ENCODE measurements at regions not wholly inside any gene's neighbourhood (a gene's known extent, or its start where the extent isn't known, plus 50 kb on each side); places are given as distances from the start of the nearest gene placed in this dataset.

- no peaks in the 10 kb centered on the region for H4K20me1 ChIP-seq (ENCODE audit: control insufficient read depth, extremely low read depth, insufficient read depth, low read length)
- no peak overlapping the region for H3K4me2 ChIP-seq (ENCODE audit: control insufficient read depth, extremely low read depth, insufficient read depth, low read depth, low read length)
These were observed 57.2 kb upstream of the CACNA2D3 start for GRCh38 chr3:54065140-54065539.

DNA sequence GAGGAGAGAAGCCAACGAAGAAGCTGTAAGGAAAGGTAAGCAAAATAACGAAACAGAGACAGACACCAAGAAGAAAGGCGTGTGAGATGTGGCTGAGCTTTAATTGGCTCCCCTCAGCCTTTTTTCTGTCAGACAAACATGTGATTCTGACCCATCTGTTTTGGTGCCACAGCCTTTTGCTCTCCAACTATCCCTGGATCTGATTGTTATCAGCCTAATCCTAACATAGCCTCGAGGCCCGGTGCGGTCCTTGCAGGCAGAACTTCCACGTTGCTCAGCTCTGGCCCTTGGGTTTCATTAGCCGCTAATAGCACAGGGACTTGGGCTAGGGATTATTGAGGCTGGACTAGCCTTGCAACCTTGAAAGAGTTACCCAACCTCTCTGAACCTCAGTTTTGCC, 57.9 kb upstream of the CACNA2D3 start:
- peaks cover 32% of the 10 kb centered on the region for H3K4me1 ChIP-seq (ENCODE audit: control insufficient read depth, extremely low read depth, insufficient read depth, low read length)
- no peak for FAIRE-seq

More at GRCh38 chr3:54065140-54065539, 57.2 kb upstream of the CACNA2D3 start:
- Histone ChIP-seq H2AFZ (ENCODE audit: control insufficient read depth, low read length) (no peak overlapping the region), H3K4me3 (ENCODE audit: control insufficient read depth in 2 of 3, extremely low read depth in 1 of 3, insufficient read depth in 2 of 3, low read depth in 1 of 3, low read length in 3 of 3) (no peak overlapping the region), H3K9ac (ENCODE audit: control insufficient read depth, extremely low read depth, insufficient read depth, low read length) (no peak overlapping the region), H3K27me3 (ENCODE audit: control insufficient read depth, extremely low read depth, insufficient read depth, low read length) (no peaks in the 10 kb centered on the region), H3K4me1 (ENCODE audit: control insufficient read depth, extremely low read depth, insufficient read depth, low read length) (peaks cover 38% of the 10 kb centered on the region), H3K9me3 (ENCODE audit: control insufficient read depth, low read depth, low read length) (peaks cover under 1% of the 10 kb centered on the region), H3K27ac (ENCODE audit: control insufficient read depth, insufficient read depth, low read length) (no peak overlapping the region), H3K79me2 (ENCODE audit: control insufficient read depth, insufficient read depth, low read length) (no peaks in the 10 kb centered on the region), H3K36me3 (ENCODE audit: control insufficient read depth in 2 of 2, extremely low read depth in 1 of 2, insufficient read depth in 2 of 2, low read length in 2 of 2) (no peaks in the 10 kb centered on the region), H3K9me1 (ENCODE audit: control insufficient read depth, extremely low read depth, insufficient read depth, low read length) (no peaks in the 10 kb centered on the region)
- no peak for FAIRE-seq
- no peak for TF ChIP-seq CTCF (optimal IDR thresholded peaks at IDR 0.05 in 1 of 3, IDR thresholded peaks at IDR 0.05 in 1 of 3, conservative IDR thresholded peaks at IDR 0.05 in 1 of 3; ENCODE audit: extremely low read depth in 1 of 3, insufficient read depth in 2 of 3, low read length in 3 of 3)
- TF ChIP-seq EZH2 (IDR thresholded peaks at IDR 0.05; ENCODE audit: low read length), result no peak
- DNase-seq (ENCODE audit: low read depth, low spot score), result no peak
- dilution Hi-C loops (cut with MboI; ENCODE audit: extremely low pct_ligation_motif_present, low sequenced_read_pairs), result no loop called here

More for the DNA sequence above, 57.9 kb upstream of the CACNA2D3 start:
- dilution Hi-C loops (cut with MboI; ENCODE audit: extremely low pct_ligation_motif_present, low sequenced_read_pairs), result no loop called here
- no peak overlapping the region for H2AFZ ChIP-seq (ENCODE audit: control insufficient read depth, low read length)
- H4K20me1 ChIP-seq (ENCODE audit: control insufficient read depth, extremely low read depth, insufficient read depth, low read length), result no peaks in the 10 kb centered on the region
- H3K36me3 ChIP-seq (ENCODE audit: control insufficient read depth in 2 of 2, extremely low read depth in 1 of 2, insufficient read depth in 2 of 2, low read length in 2 of 2), result no peaks in the 10 kb centered on the region
- H3K4me3 ChIP-seq (ENCODE audit: control insufficient read depth in 2 of 3, extremely low read depth in 1 of 3, insufficient read depth in 2 of 3, low read depth in 1 of 3, low read length in 3 of 3), result no peak overlapping the region
- H3K79me2 ChIP-seq (ENCODE audit: control insufficient read depth, insufficient read depth, low read length), result no peaks in the 10 kb centered on the region
- H3K9me1 ChIP-seq (ENCODE audit: control insufficient read depth, extremely low read depth, insufficient read depth, low read length), result no peaks in the 10 kb centered on the region
- no peak overlapping the region for H3K27ac ChIP-seq (ENCODE audit: control insufficient read depth, insufficient read depth, low read length)
- H3K4me2 ChIP-seq (ENCODE audit: control insufficient read depth, extremely low read depth, insufficient read depth, low read depth, low read length), result no peak overlapping the region
- no peaks in the 10 kb centered on the region for H3K9me3 ChIP-seq (ENCODE audit: control insufficient read depth, low read depth, low read length)
- no peak overlapping the region for H3K9ac ChIP-seq (ENCODE audit: control insufficient read depth, extremely low read depth, insufficient read depth, low read length)
- no peaks in the 10 kb centered on the region for H3K27me3 ChIP-seq (ENCODE audit: control insufficient read depth, extremely low read depth, insufficient read depth, low read length)
- TF ChIP-seq EZH2 (IDR thresholded peaks at IDR 0.05; ENCODE audit: low read length), result no peak
- TF ChIP-seq CTCF (optimal IDR thresholded peaks at IDR 0.05 in 1 of 3, IDR thresholded peaks at IDR 0.05 in 1 of 3, conservative IDR thresholded peaks at IDR 0.05 in 1 of 3; ENCODE audit: extremely low read depth in 1 of 3, insufficient read depth in 2 of 3, low read length in 3 of 3), result no peak
- DNase-seq (ENCODE audit: low read depth, low spot score), result no peak
